Astrocyte (in vitro differentiated cells and primary cell): ENCODE measurements at regions not wholly inside any gene's neighbourhood (a gene's known extent, or its start where the extent isn't known, plus 50 kb on each side); places are given as distances from the start of the nearest gene placed in this dataset.
"Not testable (repeated sequence)": the region's sequence is repeated elsewhere in the genome, so short reads cannot be mapped to it uniquely, and the experiment has no call there.

Experiments used
- DNase-seq: peaks from one replicate; pipeline ENCODE4 v3.0.0-alpha.2; 2010; ENCODE audit warnings: low read depth
- FAIRE-seq: peaks from 2 replicates; lab custom pipeline; 2011; peaks lifted over from hg19 to GRCh38; lab: Jason Lieb, UNC
- H2AFZ ChIP-seq: 2 replicates; pipeline ENCODE4 v1.6.0; 2012; ENCODE audit warnings: low read depth, low read length, inconsistent platforms
- H3K27ac ChIP-seq: 2 replicates; pipeline ENCODE4 v1.5.1; 2011; ENCODE audit warnings: low read depth, low read length, inconsistent platforms
- H3K27me3 ChIP-seq: 2 replicates; pipeline ENCODE4 v1.6.0; 2011; ENCODE audit warnings: low read length, inconsistent platforms; ENCODE audit not compliant: insufficient read depth
- H3K36me3 ChIP-seq: 2 replicates; pipeline ENCODE4 v1.5.1; 2011; ENCODE audit warnings: low read length, inconsistent platforms; ENCODE audit not compliant: insufficient read depth
- H3K4me1 ChIP-seq: 2 replicates; pipeline ENCODE4 v1.5.1; 2011; ENCODE audit warnings: low read length, inconsistent platforms; ENCODE audit not compliant: insufficient read depth
- H3K4me2 ChIP-seq: 2 replicates; pipeline ENCODE4 v1.6.0; 2012; ENCODE audit warnings: low read length, inconsistent platforms
- H3K4me3 ChIP-seq: 2 replicates; pipeline ENCODE4 v1.5.1; 2011; ENCODE audit warnings: low read depth, mild to moderate bottlenecking, low read length, inconsistent platforms; ENCODE audit not compliant: insufficient read depth
- H3K79me2 ChIP-seq: 2 replicates; pipeline ENCODE4 v1.6.0; 2012; ENCODE audit warnings: mild to moderate bottlenecking, low read length, inconsistent platforms; ENCODE audit not compliant: insufficient read depth
- H3K9ac ChIP-seq: 2 replicates; pipeline ENCODE4 v1.6.0; 2012; ENCODE audit warnings: mild to moderate bottlenecking, low read length, inconsistent platforms
- H3K9me3 ChIP-seq: 2 replicates; pipeline ENCODE4 v1.5.1; 2012; ENCODE audit warnings: low read depth, mild to moderate bottlenecking, low read length, inconsistent platforms; ENCODE audit not compliant: insufficient read depth
- H4K20me1 ChIP-seq: 2 replicates; pipeline ENCODE4 v1.6.0; 2012; ENCODE audit warnings: low read length, inconsistent platforms; ENCODE audit not compliant: insufficient read depth
- H3K27ac Mint-ChIP-seq: one replicate; pipeline ENCODE4 v1.8.0; 2021; ENCODE audit warnings: mild to moderate bottlenecking, mixed read lengths; ENCODE audit not compliant: unreplicated experiment
- H3K27me3 Mint-ChIP-seq: one replicate; pipeline ENCODE4 v1.8.0; 2021; ENCODE audit warnings: low read depth, mixed read lengths; ENCODE audit not compliant: unreplicated experiment
- H3K36me3 Mint-ChIP-seq: one replicate; pipeline ENCODE4 v1.8.0; 2021; ENCODE audit warnings: low read depth, mixed read lengths; ENCODE audit not compliant: unreplicated experiment
- H3K4me1 Mint-ChIP-seq: one replicate; pipeline ENCODE4 v1.8.0; 2021; ENCODE audit warnings: low read depth, mixed read lengths; ENCODE audit not compliant: unreplicated experiment
- H3K4me3 Mint-ChIP-seq: one replicate; pipeline ENCODE4 v1.8.0; 2021; ENCODE audit warnings: mild to moderate bottlenecking, moderate library complexity, mixed read lengths; ENCODE audit not compliant: unreplicated experiment
- H3K9me3 Mint-ChIP-seq: one replicate; pipeline ENCODE4 v1.8.0; 2021; ENCODE audit warnings: mild to moderate bottlenecking, mixed read lengths; ENCODE audit not compliant: unreplicated experiment
- EZH2 ChIP-seq: IDR thresholded peaks from 2 replicates; pipeline ENCODE4 v1.6.1; 2012; ENCODE audit warnings: mild to moderate bottlenecking, low read length, inconsistent platforms; ENCODE audit not compliant: insufficient read depth
- TF ChIP-seq, protein P1 (sequence below): IDR thresholded peaks from 2 replicates; pipeline ENCODE4 v1.5.1; 2011; ENCODE audit warnings: low read depth, mild to moderate bottlenecking, inconsistent platforms, low read length, moderate library complexity; ENCODE audit not compliant: insufficient read depth

DNA sequence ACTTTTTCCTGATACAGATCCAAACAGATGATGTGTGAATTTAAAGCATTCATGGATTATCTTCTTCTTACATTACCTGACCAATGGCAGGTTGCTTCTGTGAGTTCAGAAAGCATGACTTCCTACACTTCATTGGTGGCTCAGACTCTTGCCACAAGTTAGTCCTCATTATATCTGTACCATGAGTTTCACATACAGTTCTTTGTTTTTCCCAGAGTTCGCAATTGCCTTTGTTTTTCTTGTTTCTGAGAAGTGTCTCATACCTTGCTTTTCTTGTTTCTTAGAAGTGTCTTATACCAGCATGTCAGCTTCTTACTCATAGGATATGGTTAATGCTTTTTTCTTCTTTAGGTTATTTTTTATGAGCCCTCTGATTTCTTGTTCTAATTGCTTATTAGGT is 133.8 kb upstream of the TLE3 start:
- H3K9ac ChIP-seq = no peak overlapping the region
- peaks cover 18% of the 10 kb centered on the region for H3K4me1 ChIP-seq
- TF ChIP-seq EZH2 = no peak
- TF ChIP-seq, protein P1, sequence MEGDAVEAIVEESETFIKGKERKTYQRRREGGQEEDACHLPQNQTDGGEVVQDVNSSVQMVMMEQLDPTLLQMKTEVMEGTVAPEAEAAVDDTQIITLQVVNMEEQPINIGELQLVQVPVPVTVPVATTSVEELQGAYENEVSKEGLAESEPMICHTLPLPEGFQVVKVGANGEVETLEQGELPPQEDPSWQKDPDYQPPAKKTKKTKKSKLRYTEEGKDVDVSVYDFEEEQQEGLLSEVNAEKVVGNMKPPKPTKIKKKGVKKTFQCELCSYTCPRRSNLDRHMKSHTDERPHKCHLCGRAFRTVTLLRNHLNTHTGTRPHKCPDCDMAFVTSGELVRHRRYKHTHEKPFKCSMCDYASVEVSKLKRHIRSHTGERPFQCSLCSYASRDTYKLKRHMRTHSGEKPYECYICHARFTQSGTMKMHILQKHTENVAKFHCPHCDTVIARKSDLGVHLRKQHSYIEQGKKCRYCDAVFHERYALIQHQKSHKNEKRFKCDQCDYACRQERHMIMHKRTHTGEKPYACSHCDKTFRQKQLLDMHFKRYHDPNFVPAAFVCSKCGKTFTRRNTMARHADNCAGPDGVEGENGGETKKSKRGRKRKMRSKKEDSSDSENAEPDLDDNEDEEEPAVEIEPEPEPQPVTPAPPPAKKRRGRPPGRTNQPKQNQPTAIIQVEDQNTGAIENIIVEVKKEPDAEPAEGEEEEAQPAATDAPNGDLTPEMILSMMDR = no peak
- H3K4me3 ChIP-seq = no peak overlapping the region
- H3K4me1 Mint-ChIP-seq = peaks cover 14% of the 10 kb centered on the region
- FAIRE-seq (peak; percentile 55), DNase-seq (no peak)
- peaks cover 25% of the 10 kb centered on the region for H3K27me3 Mint-ChIP-seq
- H3K27me3 ChIP-seq = no peaks in the 10 kb centered on the region
- H3K36me3 Mint-ChIP-seq = no peaks in the 10 kb centered on the region
- peaks cover 10% of the 10 kb centered on the region for H3K9me3 Mint-ChIP-seq
- H3K27ac ChIP-seq = no peak overlapping the region
- H3K27ac Mint-ChIP-seq = no peak overlapping the region
- H2AFZ ChIP-seq = no peak overlapping the region
- H3K4me3 Mint-ChIP-seq = no peak overlapping the region
- H3K4me2 ChIP-seq = no peak overlapping the region
- no peaks in the 10 kb centered on the region for H3K9me3 ChIP-seq
- no peaks in the 10 kb centered on the region for H3K79me2 ChIP-seq
- no peaks in the 10 kb centered on the region for H4K20me1 ChIP-seq
- no peaks in the 10 kb centered on the region for H3K36me3 ChIP-seq

DNA sequence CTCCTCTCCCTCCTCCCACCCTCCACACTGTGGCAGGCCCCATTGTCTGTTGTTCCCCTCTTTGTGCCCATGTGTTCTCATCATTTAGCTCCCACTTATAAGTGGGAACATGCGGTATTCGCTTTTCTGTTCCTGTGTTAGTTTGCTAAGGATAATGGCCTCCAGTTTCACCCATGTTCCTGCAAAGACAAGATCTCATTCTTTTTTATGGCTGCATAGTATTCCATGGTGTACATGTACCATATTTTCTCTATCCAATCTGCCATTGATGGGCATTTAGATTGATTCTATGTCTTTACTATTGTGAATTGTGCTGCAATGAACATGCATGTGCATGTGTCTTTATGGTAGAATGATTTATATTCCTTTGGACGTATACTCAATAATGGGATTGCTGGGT is 130.2 kb upstream of the TLE3 start:
- not testable (repeated sequence) for H3K4me1 Mint-ChIP-seq, H3K36me3 ChIP-seq, H3K9me3 ChIP-seq, H3K4me1 ChIP-seq, H3K79me2 ChIP-seq, H3K27ac ChIP-seq, DNase-seq, H3K9me3 Mint-ChIP-seq, H2AFZ ChIP-seq, H3K4me3 ChIP-seq, FAIRE-seq, H3K27me3 ChIP-seq, H3K36me3 Mint-ChIP-seq, H3K27ac Mint-ChIP-seq, H3K9ac ChIP-seq, H4K20me1 ChIP-seq, H3K4me2 ChIP-seq, H3K4me3 Mint-ChIP-seq
- H3K27me3 Mint-ChIP-seq = peaks cover 59% of the 10 kb centered on the region

DNA sequence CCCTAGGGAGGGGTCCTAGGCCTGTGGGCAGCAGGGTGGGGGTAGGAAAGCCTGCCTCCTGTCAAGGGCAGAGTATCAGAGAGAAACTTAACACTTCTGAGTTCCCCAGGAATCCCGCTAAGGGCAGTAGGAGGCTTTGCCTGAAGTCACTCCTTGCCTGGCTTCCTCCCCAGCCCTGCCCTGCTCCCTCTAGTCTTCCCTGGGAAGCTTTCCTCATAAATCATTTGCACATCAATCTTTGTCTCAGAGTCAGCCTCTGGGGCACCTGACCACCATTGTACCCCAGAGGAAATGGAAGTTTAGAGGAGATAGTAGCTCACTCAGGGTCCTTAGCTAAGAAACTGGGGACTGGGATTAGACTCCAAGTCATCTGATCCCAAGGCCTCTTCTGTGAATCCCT is 129.4 kb upstream of the TLE3 start:
- H3K9me3 ChIP-seq = no peaks in the 10 kb centered on the region

More for the DNA sequence above, 129.4 kb upstream of the TLE3 start:
- Mint-ChIP-seq H3K4me3 (no peak overlapping the region), H3K4me1 (no peaks in the 10 kb centered on the region), H3K36me3 (no peaks in the 10 kb centered on the region), H3K9me3 (peaks cover 8% of the 10 kb centered on the region), H3K27ac (no peak overlapping the region), H3K27me3 (peaks cover 62% of the 10 kb centered on the region)
- Histone ChIP-seq H3K27ac (no peak overlapping the region), H3K79me2 (no peaks in the 10 kb centered on the region), H3K9ac (no peak overlapping the region), H2AFZ (no peak overlapping the region), H3K4me1 (no peaks in the 10 kb centered on the region), H3K4me3 (no peak overlapping the region), H4K20me1 (no peaks in the 10 kb centered on the region), H3K4me2 (no peak overlapping the region), H3K36me3 (no peaks in the 10 kb centered on the region), H3K27me3 (peaks cover 10% of the 10 kb centered on the region)
- DNase-seq (no peak), FAIRE-seq (no peak)
- TF ChIP-seq, protein P1 = no peak
- TF ChIP-seq EZH2 = no peak
